Activated CD4-positive, alpha-beta memory T cell treated with anti-CD3 and anti-CD28 coated beads, Interleukin-2, amount 10 ng/mL, durations not matched to agents 7 days and 5 days (primary cell): ENCODE measurements at regions not wholly inside any gene's neighbourhood (a gene's known extent, or its start where the extent isn't known, plus 50 kb on each side); places are given as distances from the start of the nearest gene placed in this dataset.
"Not testable (repeated sequence)": the region's sequence is repeated elsewhere in the genome, so short reads cannot be mapped to it uniquely, and the experiment has no call there.

Experiments
- CTCF ChIA-PET: fragments of 350-600 bp; sonication (Branson Sonifier 250); formaldehyde crosslinking; loops from one replicate; lab custom pipeline; 2021; ENCODE audit warnings: antibody characterized with exemption, inconsistent platforms; lab: Charles Lee
- POLR2A ChIA-PET: fragments of 350-600 bp; sonication (Branson Sonifier 250); formaldehyde crosslinking; loops from one replicate; lab custom pipeline; 2021; ENCODE audit warnings: antibody characterized with exemption; lab: Charles Lee
- DNase-seq: peaks from one replicate; pipeline ENCODE4 v3.0.0-alpha.2; 2020
- H3K27ac Mint-ChIP-seq: one replicate; pipeline ENCODE4 v1.8.0; 2021; ENCODE audit warnings: mild to moderate bottlenecking, mixed read lengths
- H3K27me3 Mint-ChIP-seq: one replicate; pipeline ENCODE4 v1.8.0; 2021; ENCODE audit warnings: mixed read lengths
- H3K36me3 Mint-ChIP-seq: one replicate; pipeline ENCODE4 v1.8.0; 2021; ENCODE audit warnings: low read depth, mixed read lengths
- H3K4me1 Mint-ChIP-seq: one replicate; pipeline ENCODE4 v1.8.0; 2021; ENCODE audit warnings: mixed read lengths
- H3K4me3 Mint-ChIP-seq: one replicate; pipeline ENCODE4 v1.8.0; 2021; ENCODE audit warnings: mild to moderate bottlenecking, mixed read lengths
- H3K9me3 Mint-ChIP-seq: one replicate; pipeline ENCODE4 v1.8.0; 2021; ENCODE audit warnings: mixed read lengths

DNA sequence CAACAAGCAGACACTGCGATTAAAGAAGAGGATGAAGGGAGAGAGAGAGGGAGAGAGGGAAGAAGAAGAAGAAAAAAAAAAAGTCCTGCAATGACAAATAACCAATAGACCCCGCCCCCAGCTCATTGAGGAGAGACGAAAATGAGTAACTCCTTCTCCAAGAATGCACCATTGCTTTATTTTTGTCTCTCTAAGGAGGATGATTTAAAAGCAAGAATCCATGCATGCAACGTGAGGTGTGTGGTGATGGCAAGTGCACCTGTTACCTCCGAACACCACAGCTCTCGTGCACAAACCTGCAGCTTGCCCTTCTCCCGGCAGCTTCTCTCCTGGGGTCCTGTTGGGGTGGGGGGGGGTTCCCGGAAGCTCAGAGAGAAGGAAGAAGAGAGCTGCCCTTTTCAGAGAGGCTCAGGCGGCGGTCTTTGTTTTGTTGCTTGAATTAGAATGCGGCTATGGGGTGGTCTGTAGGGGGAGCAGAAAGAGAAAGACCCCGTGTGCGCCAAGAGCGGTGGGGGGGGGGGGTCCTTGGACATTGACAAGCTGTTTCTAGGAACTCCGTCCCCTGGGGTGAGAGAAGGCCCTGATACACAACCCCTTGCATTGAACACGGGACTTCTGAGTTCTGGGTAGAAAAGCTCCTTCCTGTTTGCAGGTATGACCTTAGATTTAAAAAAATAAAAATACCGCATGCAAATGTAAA is 100.7 kb downstream of the CRLF2 start:
- CTCF ChIA-PET, result no interaction called here
- peaks cover 2% of the 10 kb centered on the region for H3K27me3 Mint-ChIP-seq
- peaks cover 16% of the 10 kb centered on the region for H3K9me3 Mint-ChIP-seq
- DNase-seq, result no peak
- H3K4me3 Mint-ChIP-seq, result no peak overlapping the region
- POLR2A ChIA-PET, result no interaction called here
- no peaks in the 10 kb centered on the region for H3K4me1 Mint-ChIP-seq
- no peaks in the 10 kb centered on the region for H3K36me3 Mint-ChIP-seq
- no peak overlapping the region for H3K27ac Mint-ChIP-seq

DNA sequence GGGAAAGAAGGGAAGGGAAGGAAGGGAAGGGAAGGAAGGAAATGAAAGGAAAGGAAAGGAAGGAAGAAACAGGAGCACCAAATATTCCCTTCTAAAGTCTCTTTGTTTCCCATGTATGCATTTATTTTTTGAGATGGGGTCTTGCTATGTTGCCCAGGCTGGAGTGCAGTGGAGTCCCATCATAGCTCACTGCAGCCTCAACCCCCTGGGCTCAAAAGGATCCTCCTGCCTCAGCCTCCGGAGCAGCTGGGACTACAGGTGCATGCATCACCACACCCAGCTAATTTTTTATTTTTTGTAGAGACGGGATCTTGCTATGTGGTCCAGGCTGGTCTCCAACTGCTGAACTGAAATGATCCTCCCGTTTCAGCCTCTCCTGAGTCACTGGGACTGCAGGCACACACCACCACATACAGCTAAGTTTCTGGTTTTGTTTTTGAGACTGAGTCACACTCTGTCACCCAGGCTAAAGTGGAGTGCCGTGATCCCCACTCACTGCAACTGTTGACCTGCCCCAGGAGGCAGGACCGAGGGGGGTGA is 102.8 kb downstream of the CRLF2 start:
- CTCF ChIA-PET, result no interaction called here
- POLR2A ChIA-PET, result no interaction called here
- Mint-ChIP-seq H3K4me1 (no peaks in the 10 kb centered on the region), H3K9me3 (peaks cover 16% of the 10 kb centered on the region), H3K27me3 (peaks cover 2% of the 10 kb centered on the region), H3K36me3 (no peaks in the 10 kb centered on the region), H3K4me3 (no peak overlapping the region), H3K27ac (no peak overlapping the region)
- DNase-seq, result no peak

DNA sequence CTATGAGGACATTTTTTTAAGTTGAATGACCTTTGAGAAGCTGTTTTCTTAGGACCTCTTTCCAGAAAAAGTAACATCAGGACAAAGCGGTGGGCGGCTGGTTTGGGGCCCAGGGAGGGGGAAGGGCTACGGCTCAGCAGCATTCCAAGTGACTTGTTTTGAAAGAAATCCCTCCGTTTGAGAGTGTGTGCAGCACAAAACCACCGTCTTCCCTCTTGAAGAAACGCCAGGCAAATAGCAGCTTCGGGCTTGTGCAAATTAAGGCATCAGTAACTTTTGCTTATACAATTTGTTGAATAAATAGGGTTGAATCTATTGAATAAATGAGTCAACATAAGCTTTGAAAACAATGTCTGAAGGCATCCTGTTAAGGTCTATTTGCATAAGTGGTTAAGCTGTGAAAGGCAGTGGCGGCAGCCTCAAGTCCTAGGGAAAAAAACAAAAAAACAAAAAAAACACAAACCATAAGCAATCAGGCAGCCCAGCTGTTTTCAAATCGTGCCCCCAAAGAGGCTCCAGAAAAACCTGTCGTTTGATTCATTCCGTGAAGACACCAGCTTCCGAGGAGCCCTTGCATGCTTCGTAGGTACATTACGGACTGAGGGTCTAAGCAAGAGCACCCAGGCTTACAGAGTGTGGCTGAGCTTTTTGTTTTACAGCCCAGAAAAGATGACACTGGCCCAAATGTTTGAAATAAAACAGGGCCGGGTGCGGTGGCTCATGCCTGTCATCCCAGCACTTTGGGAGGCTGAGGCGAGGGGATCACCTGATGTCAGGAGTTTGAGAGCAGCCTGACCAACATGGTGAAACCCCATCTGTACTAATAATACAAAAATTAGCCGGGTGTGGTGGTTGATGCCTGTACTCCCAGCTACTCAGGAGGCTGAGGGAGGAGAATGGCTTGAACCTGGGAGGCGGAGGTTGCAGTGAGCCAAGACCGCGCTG is 103.7 kb downstream of the CRLF2 start:
- CTCF ChIA-PET, result no interaction called here

DNA sequence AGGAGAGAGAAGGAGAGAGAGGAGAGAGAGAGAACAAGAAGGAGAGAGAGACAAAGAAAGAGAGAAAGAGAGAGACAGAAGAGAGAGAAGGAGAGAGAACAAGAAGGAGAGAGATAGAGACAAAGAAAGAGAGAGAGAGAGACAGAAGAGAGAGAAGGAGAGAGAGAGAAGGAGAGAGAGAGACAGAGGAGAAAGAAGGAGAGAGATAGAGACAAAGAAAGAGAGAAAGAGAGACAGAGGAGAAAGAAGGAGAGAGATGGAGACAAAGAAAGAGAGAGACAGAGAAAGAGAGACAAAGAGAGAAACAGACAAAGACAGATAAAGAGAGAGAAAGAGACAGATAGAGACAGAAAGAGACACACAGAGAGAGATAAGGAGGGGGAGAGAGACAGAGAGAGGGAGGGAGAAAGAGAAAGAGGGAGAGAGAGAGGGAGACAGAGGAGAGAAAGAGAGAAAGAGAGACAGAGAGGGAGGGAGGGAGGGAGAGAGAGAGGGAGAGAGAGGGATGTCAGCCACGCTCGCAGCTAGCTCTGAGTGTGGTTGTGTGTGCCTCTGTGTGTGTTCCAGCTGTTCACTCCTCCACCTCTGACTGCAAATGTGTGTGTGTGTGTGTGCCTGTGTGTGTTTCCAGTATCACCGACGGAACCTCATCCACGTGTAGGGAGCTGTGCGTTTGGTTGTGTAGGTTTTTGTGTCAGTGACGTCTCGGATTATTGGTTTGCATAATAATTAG is 105.8 kb downstream of the CRLF2 start:
- CTCF ChIA-PET, result no interaction called here
- H3K4me1 Mint-ChIP-seq, result no peaks in the 10 kb centered on the region
- no peak overlapping the region for H3K27ac Mint-ChIP-seq

More for the DNA sequence above, 103.7 kb downstream of the CRLF2 start:
- no peak for DNase-seq
- Mint-ChIP-seq H3K27me3 (peaks cover 2% of the 10 kb centered on the region), H3K27ac (no peak overlapping the region), H3K9me3 (peaks cover 16% of the 10 kb centered on the region), H3K36me3 (no peaks in the 10 kb centered on the region), H3K4me3 (no peak overlapping the region), H3K4me1 (no peaks in the 10 kb centered on the region)
- POLR2A ChIA-PET, result no interaction called here

DNA sequence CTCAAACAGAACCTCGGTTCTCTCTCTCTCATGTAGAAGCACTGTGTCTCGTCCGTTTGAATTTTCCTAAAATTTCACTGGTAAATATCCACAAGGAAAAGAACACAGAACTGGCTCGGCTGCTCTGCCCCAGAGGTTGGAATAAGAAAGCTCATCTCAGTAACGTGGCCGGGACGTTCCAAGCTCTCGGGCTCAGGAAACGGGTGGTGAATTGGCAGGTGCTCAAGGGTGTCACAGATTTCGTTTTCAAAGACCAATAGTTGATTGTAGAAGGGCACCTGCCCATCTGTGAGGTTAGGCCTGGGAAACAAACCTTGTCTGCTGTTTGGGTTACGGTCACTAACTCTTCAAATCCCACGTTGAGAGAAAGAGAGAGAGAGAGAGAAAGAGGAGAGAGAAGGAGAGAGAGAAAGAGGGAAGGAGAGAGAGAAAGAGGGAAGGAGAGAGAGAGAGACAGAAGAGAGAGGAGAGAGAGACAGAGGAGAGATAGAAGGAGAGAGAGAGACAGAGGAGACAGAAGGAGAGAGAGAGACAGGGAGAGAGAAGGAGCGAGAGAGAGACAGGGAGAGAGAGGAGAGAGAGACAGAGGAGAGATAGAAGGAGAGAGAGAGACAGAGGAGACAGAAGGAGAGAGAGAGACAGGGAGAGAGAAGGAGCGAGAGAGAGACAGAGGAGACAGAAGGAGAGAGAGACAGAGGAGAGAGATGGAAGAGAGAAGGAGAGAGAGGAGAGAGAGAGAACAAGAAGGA is 106.6 kb downstream of the CRLF2 start:
- H3K27ac Mint-ChIP-seq, result no peak overlapping the region
- peaks cover 10% of the 10 kb centered on the region for H3K9me3 Mint-ChIP-seq
- no peaks in the 10 kb centered on the region for H3K36me3 Mint-ChIP-seq
- H3K4me1 Mint-ChIP-seq, result no peaks in the 10 kb centered on the region
- no peak overlapping the region for H3K4me3 Mint-ChIP-seq
- DNase-seq, result no peak
- ChIA-PET CTCF (no interaction called here), POLR2A (no interaction called here)
- no peaks in the 10 kb centered on the region for H3K27me3 Mint-ChIP-seq

More for the DNA sequence above, 105.8 kb downstream of the CRLF2 start:
- H3K9me3 Mint-ChIP-seq, result peaks cover 16% of the 10 kb centered on the region
- no peak overlapping the region for H3K4me3 Mint-ChIP-seq
- POLR2A ChIA-PET, result no interaction called here
- H3K36me3 Mint-ChIP-seq, result no peaks in the 10 kb centered on the region
- DNase-seq, result no peak
- H3K27me3 Mint-ChIP-seq, result peaks cover 2% of the 10 kb centered on the region

DNA sequence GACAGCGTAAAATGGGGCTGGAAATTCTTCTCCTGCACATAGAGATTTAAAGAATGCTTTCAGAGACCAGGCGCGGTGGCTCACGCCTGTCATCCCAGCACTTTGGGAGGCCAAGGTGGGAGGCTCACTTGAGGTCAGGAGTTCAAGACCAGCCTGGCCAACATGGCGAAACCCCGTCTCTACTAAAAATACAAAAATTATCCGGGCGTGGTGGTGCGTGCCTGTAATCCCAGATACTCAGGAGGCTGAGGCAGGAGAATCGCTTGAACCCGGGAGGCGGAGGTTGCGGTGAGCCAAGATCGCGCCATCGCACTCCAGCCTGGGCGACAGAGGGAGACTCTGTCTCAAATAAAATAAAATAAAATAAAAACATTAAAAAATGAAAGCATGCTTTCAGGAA is 107.4 kb downstream of the CRLF2 start:
- POLR2A ChIA-PET, CTCF ChIA-PET, H3K27ac Mint-ChIP-seq, H3K4me1 Mint-ChIP-seq, H3K9me3 Mint-ChIP-seq, H3K36me3 Mint-ChIP-seq, H3K27me3 Mint-ChIP-seq, DNase-seq, H3K4me3 Mint-ChIP-seq: not testable (repeated sequence)

DNA sequence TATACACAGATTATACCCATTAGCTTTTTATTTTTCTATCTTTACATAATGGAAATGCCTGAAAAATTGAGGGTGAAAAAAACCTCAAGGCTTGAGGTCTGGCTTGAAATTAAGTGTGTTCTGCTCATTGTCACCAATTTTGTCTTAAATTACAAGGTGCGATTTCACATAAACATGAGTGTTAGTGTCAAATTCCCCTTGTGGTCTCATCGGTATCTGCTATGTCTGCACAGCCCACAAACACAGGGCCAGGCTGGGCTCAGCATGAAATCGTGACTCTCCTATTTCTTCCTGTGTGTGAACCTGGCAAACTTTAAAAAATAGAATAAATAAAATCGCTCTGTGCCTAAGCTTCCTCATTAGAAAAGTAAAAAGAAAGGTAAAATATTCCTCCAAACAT is 109.1 kb downstream of the CRLF2 start:
- no peak overlapping the region for H3K27ac Mint-ChIP-seq
- no peaks in the 10 kb centered on the region for H3K36me3 Mint-ChIP-seq
- H3K27me3 Mint-ChIP-seq, result no peaks in the 10 kb centered on the region
- ChIA-PET CTCF (no interaction called here), POLR2A (no interaction called here)
- no peak overlapping the region for H3K4me3 Mint-ChIP-seq
- DNase-seq, result no peak
- no peaks in the 10 kb centered on the region for H3K4me1 Mint-ChIP-seq
- H3K9me3 Mint-ChIP-seq, result no peaks in the 10 kb centered on the region

DNA sequence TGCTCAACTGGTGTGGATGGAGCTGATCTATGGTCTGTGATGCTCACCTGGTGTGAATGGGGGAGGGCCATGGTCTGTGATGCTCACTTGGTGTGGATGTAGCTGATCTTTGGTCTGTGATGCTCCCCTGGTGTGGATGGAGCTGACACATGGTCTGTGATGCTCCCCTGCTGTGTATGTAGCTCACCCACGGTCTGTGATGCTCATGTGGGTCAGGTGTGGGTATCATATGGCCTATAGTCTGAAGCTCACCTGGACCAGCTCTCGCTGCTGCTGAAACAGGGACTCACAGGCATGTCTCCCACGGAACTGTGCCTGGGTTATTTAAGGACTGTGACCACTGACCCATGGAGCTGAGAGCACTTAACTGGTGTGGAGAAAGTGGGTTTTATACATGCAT is 109.7 kb downstream of the CRLF2 start:
- Mint-ChIP-seq H3K9me3 (no peaks in the 10 kb centered on the region), H3K4me3 (no peak overlapping the region), H3K27me3 (no peaks in the 10 kb centered on the region), H3K4me1 (no peaks in the 10 kb centered on the region), H3K27ac (no peak overlapping the region), H3K36me3 (no peaks in the 10 kb centered on the region)
- POLR2A ChIA-PET, result no interaction called here
- CTCF ChIA-PET, result no interaction called here
- no peak for DNase-seq

DNA sequence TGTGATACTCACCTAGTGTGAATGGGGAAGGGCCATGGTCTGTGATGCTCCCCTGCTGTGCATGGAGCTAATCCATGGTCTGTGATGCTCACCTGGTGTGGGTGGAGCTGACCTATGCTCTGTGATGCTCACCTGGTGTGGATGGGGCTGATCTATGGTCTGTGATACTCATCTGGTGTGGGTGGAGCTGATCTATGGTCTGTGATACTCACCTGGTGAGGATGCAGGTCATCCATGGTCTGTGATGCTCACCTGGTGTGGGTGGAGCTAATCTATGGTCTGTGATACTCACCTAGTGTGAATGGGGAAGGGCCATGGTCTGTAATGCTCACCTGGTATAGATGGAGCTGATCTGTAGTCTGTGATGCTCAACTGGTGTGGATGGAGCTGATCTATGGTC is 110.2 kb downstream of the CRLF2 start:
- H3K9me3 Mint-ChIP-seq, DNase-seq, H3K36me3 Mint-ChIP-seq, CTCF ChIA-PET, H3K4me3 Mint-ChIP-seq, H3K27me3 Mint-ChIP-seq, POLR2A ChIA-PET, H3K27ac Mint-ChIP-seq, H3K4me1 Mint-ChIP-seq: not testable (repeated sequence)

DNA sequence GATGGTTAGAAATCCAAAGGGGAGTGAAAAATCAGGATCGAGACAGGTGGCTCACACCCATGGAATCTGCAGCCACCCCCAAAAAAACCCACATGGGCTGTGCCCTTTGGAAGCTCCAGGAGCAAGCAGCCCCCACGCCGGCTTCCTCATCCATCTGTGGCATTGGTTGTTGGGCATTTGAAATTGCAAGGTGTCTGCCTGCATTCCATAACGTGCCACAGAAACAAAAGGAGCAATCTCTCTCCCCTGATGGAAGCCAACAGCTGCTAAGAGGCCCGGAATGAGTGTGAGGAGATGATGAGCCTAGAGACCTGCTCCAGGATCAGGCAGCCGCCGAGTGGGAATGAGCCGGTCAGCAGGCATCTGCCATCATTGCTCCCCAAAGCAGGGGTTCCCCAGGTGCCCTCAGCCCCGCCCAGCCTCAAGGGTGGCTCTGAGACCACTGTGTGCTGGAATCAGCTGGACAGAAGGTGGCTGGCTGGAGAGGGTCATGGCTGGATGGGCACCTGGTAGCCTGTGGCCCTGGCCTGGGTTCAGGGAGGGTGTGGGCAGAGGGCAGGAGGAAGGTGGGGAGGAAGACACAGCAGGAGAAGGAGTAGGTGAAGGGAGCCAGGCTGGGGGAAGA is 113.2 kb downstream of the CRLF2 start:
- H3K9me3 Mint-ChIP-seq, result peaks cover 12% of the 10 kb centered on the region
- no peaks in the 10 kb centered on the region for H3K27me3 Mint-ChIP-seq
- ChIA-PET CTCF (no interaction called here), POLR2A (no interaction called here)
- no peak for DNase-seq
- H3K4me3 Mint-ChIP-seq, result no peak overlapping the region
- H3K27ac Mint-ChIP-seq, result no peak overlapping the region
- H3K36me3 Mint-ChIP-seq, result no peaks in the 10 kb centered on the region
- no peaks in the 10 kb centered on the region for H3K4me1 Mint-ChIP-seq

DNA sequence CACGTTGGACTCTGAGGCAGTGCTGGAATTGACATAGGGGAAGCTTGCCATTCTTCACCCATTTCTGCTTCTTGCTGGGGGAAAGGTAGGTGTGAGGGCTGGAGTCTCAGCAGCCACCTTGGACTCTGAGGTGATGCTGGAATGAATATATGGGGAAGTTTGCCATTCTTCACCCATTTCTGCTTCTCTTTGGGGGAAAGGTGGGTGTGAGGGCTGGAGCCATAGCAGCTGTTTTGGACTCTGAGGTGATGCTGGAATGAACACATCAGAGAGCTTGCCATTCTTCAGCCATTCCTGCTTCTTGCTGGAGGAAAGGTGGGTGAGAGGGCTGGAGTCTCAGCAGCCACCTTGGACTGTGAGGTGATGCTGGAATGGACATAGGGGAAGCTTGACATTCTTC is 115.1 kb downstream of the CRLF2 start:
- POLR2A ChIA-PET, result no interaction called here
- H3K27me3 Mint-ChIP-seq, result no peaks in the 10 kb centered on the region
- H3K27ac Mint-ChIP-seq, result no peak overlapping the region

DNA sequence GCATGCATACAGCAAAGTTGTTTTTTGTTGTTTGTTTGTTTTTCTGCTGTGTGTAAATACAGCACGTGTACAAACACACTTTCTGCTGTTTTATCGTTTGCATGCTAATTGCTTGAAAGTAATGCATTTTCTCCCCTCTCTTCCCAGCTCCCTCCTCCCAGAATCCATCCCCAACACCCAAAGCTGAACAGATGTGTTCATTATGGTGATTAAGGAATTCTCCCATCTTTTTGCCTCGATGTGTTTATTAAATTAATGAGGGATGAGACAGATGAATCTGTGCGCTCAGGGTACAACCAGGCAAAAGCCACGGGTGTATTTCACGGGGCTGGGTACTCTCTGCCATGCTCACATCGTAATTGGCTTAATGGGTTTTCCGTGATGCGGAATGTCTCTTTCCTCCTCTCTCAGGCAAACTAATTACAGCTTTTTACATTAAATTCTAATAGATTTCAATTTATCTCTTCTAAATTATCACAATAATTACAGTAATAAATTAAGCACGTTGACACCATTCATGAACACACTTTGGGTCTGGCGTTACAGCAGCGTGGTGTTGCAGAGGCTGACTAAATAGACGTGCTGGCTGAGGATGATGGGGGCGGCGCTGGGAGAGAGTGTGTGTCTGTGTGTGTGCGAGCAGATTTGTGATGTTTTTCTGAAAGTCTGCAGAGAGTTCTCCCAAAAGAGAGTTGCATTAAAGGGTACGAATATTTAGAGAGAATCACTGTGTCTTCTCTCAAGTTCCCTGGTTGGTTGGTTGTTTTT is 117.7 kb downstream of the CRLF2 start:
- POLR2A ChIA-PET, result no interaction called here
- Mint-ChIP-seq H3K36me3 (no peaks in the 10 kb centered on the region), H3K4me3 (no peak overlapping the region), H3K4me1 (peaks cover 7% of the 10 kb centered on the region), H3K9me3 (peaks cover 12% of the 10 kb centered on the region), H3K27ac (no peak overlapping the region), H3K27me3 (no peaks in the 10 kb centered on the region)
- no peak for DNase-seq
- CTCF ChIA-PET, result no interaction called here

More for the DNA sequence above, 115.1 kb downstream of the CRLF2 start:
- CTCF ChIA-PET, result no interaction called here
- Mint-ChIP-seq H3K4me1 (peaks cover 7% of the 10 kb centered on the region), H3K4me3 (no peak overlapping the region), H3K36me3 (no peaks in the 10 kb centered on the region), H3K9me3 (peaks cover 12% of the 10 kb centered on the region)
- DNase-seq, result no peak
